ENCODE measurements at regions not wholly inside any gene's neighbourhood (a gene's known extent, or its start where the extent isn't known, plus 50 kb on each side); places are given as distances from the start of the nearest gene placed in this dataset.

- POLR2A ChIA-PET: no interaction called here
- Mint-ChIP-seq H3K4me3 (no peak overlapping the region), H3K9me3 (ENCODE audit: insufficient read depth) (no peaks in the 10 kb centered on the region), H3K27ac (no peak overlapping the region), H3K4me1 (peaks cover 8% of the 10 kb centered on the region), H3K27me3 (peaks cover 43% of the 10 kb centered on the region)
- no peak overlapping the region for H3K9ac ChIP-seq (ENCODE audit: low read length)
- H3K4me1 ChIP-seq (ENCODE audit: control insufficient read depth in 2 of 2, insufficient read depth in 2 of 2, low read length in 2 of 2): peaks cover 0 to 7% of the 10 kb centered on the region in 2 donors
- CTCF ChIA-PET: interaction anchor here (1.1 kb wide), 1 partner anchor 16 kb away, joined by 3 read pairs; no protein-coding TSS in a partner anchor
- H3K27me3 ChIP-seq (replicated peaks in 1 of 4; ENCODE audit: control extremely low read depth in 1 of 4, control insufficient read depth in 3 of 4, insufficient read depth in 4 of 4, low read length in 3 of 4): peaks cover 0 to 12% (median 5%) of the 10 kb centered on the region in 4 experiments
- H2AFZ ChIP-seq (ENCODE audit: insufficient read depth, low read depth, low read length, poor library complexity, severe bottlenecking): no peak overlapping the region
- no CpG with 5 or more reads among the region's 3 CpGs for WGBS (ENCODE audit: insufficient coverage)
- no peak overlapping the region for H3K4me3 ChIP-seq (ENCODE audit: control extremely low read depth in 1 of 5, extremely low read depth in 1 of 5, insufficient read depth in 1 of 5, low read depth in 2 of 5, low read length in 4 of 5)
- H3K79me2 ChIP-seq (ENCODE audit: control insufficient read depth, insufficient read depth, low read length): no peaks in the 10 kb centered on the region
- no peak for ATAC-seq (ENCODE audit: low read depth)
- H3K4me2 ChIP-seq (replicated peaks; ENCODE audit: low read depth, low read length, poor library complexity, severe bottlenecking): no peak overlapping the region
- H3K36me3 ChIP-seq (replicated peaks in 1 of 2; ENCODE audit: control extremely low read depth in 1 of 2, control insufficient read depth in 1 of 2, extremely low read depth in 1 of 2, insufficient read depth in 2 of 2, low read length in 1 of 2): no peaks in the 10 kb centered on the region
- TF ChIP-seq EZH2 (IDR thresholded peaks at IDR 0.05; ENCODE audit: borderline replicate concordance, insufficient read depth, low read depth, low read length, poor library complexity, severe bottlenecking): no peak
- TF ChIP-seq CTCF (IDR thresholded peaks at IDR 0.05): no peak
- H3K9me3 ChIP-seq (ENCODE audit: control extremely low read depth in 1 of 3, control insufficient read depth in 2 of 3, insufficient read depth in 1 of 3, low read length in 2 of 3): peaks cover 0 to 4% (median 0%) of the 10 kb centered on the region in 3 donors
- no peak overlapping the region for H3K27ac ChIP-seq (ENCODE audit: low read length in 2 of 2)
- no peaks in the 10 kb centered on the region for H4K20me1 ChIP-seq (ENCODE audit: control insufficient read depth, insufficient read depth, low read length, poor library complexity, severe bottlenecking)
- intact Hi-C loops (cut with micrococcal nuclease): no loop called here
- DNase-seq: no peak
Measured at GRCh38 chr1:112342558-112342957, 53.5 kb upstream of the CTTNBP2NL start.

GRCh38 chr1:112344754-112345423 is 51.1 kb upstream of the CTTNBP2NL start:
- DNase-seq (no peak), ATAC-seq (ENCODE audit: low read depth) (no peak)
- 4% methylated on average over 6 of the region's 7 CpGs for WGBS (ENCODE audit: insufficient coverage)
- Histone ChIP-seq H2AFZ (ENCODE audit: insufficient read depth, low read depth, low read length, poor library complexity, severe bottlenecking) (no peak overlapping the region), H3K27me3 (replicated peaks in 1 of 4; ENCODE audit: control extremely low read depth in 1 of 4, control insufficient read depth in 3 of 4, insufficient read depth in 4 of 4, low read length in 3 of 4) (peaks cover 0 to 6% (median 2%) of the 10 kb centered on the region in 4 experiments), H3K4me3 (ENCODE audit: control extremely low read depth in 1 of 5, extremely low read depth in 1 of 5, insufficient read depth in 1 of 5, low read depth in 2 of 5, low read length in 4 of 5) (no peak overlapping the region), H3K4me2 (replicated peaks; ENCODE audit: low read depth, low read length, poor library complexity, severe bottlenecking) (no peak overlapping the region), H3K27ac (ENCODE audit: low read length in 2 of 2) (no peak overlapping the region), H3K9me3 (ENCODE audit: control extremely low read depth in 1 of 3, control insufficient read depth in 2 of 3, insufficient read depth in 1 of 3, low read length in 2 of 3) (peaks cover 0 to 7% (median 0%) of the 10 kb centered on the region in 3 donors), H3K79me2 (ENCODE audit: control insufficient read depth, insufficient read depth, low read length) (no peaks in the 10 kb centered on the region), H3K36me3 (replicated peaks in 1 of 2; ENCODE audit: control extremely low read depth in 1 of 2, control insufficient read depth in 1 of 2, extremely low read depth in 1 of 2, insufficient read depth in 2 of 2, low read length in 1 of 2) (no peaks in the 10 kb centered on the region), H3K9ac (ENCODE audit: low read length) (no peak overlapping the region), H3K4me1 (ENCODE audit: control insufficient read depth in 2 of 2, insufficient read depth in 2 of 2, low read length in 2 of 2) (peaks cover 0 to 7% of the 10 kb centered on the region in 2 donors), H4K20me1 (ENCODE audit: control insufficient read depth, insufficient read depth, low read length, poor library complexity, severe bottlenecking) (no peaks in the 10 kb centered on the region)
- Mint-ChIP-seq H3K27ac (no peak overlapping the region), H3K27me3 (peaks cover 26% of the 10 kb centered on the region), H3K4me1 (peaks cover 8% of the 10 kb centered on the region), H3K4me3 (no peak overlapping the region), H3K9me3 (ENCODE audit: insufficient read depth) (peaks cover 2% of the 10 kb centered on the region)
- TF ChIP-seq EZH2 (IDR thresholded peaks at IDR 0.05; ENCODE audit: borderline replicate concordance, insufficient read depth, low read depth, low read length, poor library complexity, severe bottlenecking) (no peak), CTCF (IDR thresholded peaks at IDR 0.05) (no peak)
- POLR2A ChIA-PET: interaction anchor here (0.6 kb wide), 1 partner anchor 555 kb away, joined by 3 read pairs; no protein-coding TSS in a partner anchor
- CTCF ChIA-PET: no interaction called here
- intact Hi-C loops (cut with micrococcal nuclease): no loop called here
